ENCODE measurements at regions not wholly inside any gene's neighbourhood (a gene's known extent, or its start where the extent isn't known, plus 50 kb on each side); places are given as distances from the start of the nearest gene placed in this dataset.
"Not testable (repeated sequence)": the region's sequence is repeated elsewhere in the genome, so short reads cannot be mapped to it uniquely, and the experiment has no call there.

DNA sequence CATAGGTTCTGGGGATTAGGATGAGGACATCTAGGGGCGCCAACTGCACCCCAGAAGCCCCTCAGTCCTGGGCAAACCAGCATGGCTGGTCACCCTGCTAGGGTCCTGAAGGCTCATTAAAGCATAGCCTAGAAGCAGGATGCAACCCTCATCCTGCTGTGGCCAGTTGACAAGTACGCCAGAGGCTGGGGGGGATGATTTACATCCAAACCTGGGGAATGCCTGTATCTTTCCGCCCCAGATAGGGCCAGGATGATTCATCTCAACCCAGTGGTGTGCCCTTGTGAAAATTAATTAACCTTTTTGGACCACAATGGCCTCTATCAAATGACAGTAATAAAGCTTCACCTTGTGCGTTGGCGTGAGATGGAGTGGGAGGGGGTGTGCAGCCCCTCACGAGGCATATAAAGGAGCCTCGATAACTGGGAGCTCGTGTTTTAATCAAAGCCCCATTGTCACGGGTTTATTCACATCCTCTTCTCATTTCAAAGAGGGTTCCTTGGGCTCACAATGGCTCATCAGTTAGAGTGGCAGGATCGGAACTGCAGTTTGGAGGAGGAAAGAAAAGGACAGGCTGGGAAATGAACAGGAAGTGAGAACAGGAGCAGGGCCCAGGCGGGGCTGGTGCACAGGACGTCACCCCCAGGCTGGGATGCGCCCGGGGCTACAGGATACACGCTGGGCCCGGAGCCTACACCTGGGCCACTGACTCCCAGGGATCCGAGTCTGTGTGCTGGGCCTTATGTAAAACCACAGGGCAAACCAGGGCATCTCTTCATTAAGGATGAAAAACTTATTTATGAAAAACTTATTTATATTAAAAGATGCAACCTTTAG is 121.8 kb upstream of the PHACTR3 start:
- 63% methylated on average over 9 of the region's 17 CpGs for WGBS (ENCODE audit: insufficient coverage)
- DNase-seq (ENCODE audit: low read depth in 4 of 6, low spot score in 6 of 6) = peak in 1 of 6 donors; percentile 39
- no peaks in the 10 kb centered on the region for H3K4me1 ChIP-seq (ENCODE audit: control insufficient read depth, insufficient read depth, low read length)

DNA sequence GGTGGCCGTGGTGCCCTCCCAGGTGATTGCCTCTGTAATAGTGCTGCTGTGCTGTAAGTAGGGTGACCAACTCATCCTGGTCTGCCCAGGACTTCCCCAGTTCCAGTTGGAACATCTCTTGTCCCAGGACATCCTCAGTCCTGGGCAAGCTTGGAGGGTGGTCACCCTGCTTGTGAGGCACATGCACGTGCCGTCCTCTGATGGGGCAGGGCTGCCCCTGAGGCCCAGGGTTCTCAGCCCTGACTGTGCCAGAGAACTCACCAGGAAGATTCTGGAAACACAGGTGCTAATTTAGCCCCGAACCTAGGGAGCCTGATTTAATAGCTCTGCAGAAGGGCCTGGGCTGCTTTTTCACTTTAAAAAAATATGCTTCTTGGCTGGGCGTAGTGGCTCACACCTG is 120.9 kb upstream of the PHACTR3 start:
- Histone ChIP-seq H3K27ac (ENCODE audit: low read depth, low read length) (no peak overlapping the region), H3K9me3 (ENCODE audit: control insufficient read depth, insufficient read depth, low read length) (no peaks in the 10 kb centered on the region), H3K27me3 (ENCODE audit: control insufficient read depth, insufficient read depth, low read length) (no peaks in the 10 kb centered on the region), H3K36me3 (ENCODE audit: control insufficient read depth, insufficient read depth, low read length) (no peaks in the 10 kb centered on the region), H3K4me1 (ENCODE audit: control insufficient read depth, insufficient read depth, low read length) (no peaks in the 10 kb centered on the region), H3K4me3 (ENCODE audit: low read depth, low read length) (no peak overlapping the region)
- WGBS (ENCODE audit: insufficient coverage) = 96% methylated on average over 5 of the region's 5 CpGs
- DNase-seq (ENCODE audit: low read depth in 4 of 6, low spot score in 6 of 6) = no peak

More for the DNA sequence above, 121.8 kb upstream of the PHACTR3 start:
- no peaks in the 10 kb centered on the region for H3K27me3 ChIP-seq (ENCODE audit: control insufficient read depth, insufficient read depth, low read length)
- no peaks in the 10 kb centered on the region for H3K9me3 ChIP-seq (ENCODE audit: control insufficient read depth, insufficient read depth, low read length)
- no peaks in the 10 kb centered on the region for H3K36me3 ChIP-seq (ENCODE audit: control insufficient read depth, insufficient read depth, low read length)
- H3K4me3 ChIP-seq (ENCODE audit: low read depth, low read length) = no peak overlapping the region
- no peak overlapping the region for H3K27ac ChIP-seq (ENCODE audit: low read depth, low read length)

DNA sequence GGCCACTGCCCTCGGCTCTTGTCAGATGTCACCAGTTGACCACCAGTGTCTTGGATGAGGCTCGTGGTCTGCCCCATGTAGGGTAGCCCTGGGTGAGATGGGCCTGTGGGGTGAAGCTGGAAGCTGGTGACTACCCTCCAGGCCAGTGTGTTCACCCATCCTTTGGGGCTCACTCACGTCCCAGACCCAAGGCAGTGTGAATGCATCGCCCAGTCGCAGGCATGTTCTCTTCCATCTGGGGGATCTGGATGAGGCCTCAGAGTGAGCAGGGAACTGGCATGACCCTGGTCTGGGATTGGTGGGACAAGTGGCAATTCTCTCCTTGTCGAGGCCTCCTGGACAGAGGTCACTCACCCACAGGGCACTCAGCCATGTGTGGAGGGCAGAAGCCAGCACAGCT is 120.1 kb upstream of the PHACTR3 start:
- Histone ChIP-seq H3K27ac (ENCODE audit: low read depth, low read length) (no peak overlapping the region), H3K4me1 (ENCODE audit: control insufficient read depth, insufficient read depth, low read length) (no peaks in the 10 kb centered on the region), H3K4me3 (ENCODE audit: low read depth, low read length) (no peak overlapping the region), H3K9me3 (ENCODE audit: control insufficient read depth, insufficient read depth, low read length) (no peaks in the 10 kb centered on the region), H3K36me3 (ENCODE audit: control insufficient read depth, insufficient read depth, low read length) (no peaks in the 10 kb centered on the region), H3K27me3 (ENCODE audit: control insufficient read depth, insufficient read depth, low read length) (no peaks in the 10 kb centered on the region)
- 78% methylated on average over 6 of the region's 6 CpGs for WGBS (ENCODE audit: insufficient coverage)
- no peak for DNase-seq (ENCODE audit: low read depth in 4 of 6, low spot score in 6 of 6)

DNA sequence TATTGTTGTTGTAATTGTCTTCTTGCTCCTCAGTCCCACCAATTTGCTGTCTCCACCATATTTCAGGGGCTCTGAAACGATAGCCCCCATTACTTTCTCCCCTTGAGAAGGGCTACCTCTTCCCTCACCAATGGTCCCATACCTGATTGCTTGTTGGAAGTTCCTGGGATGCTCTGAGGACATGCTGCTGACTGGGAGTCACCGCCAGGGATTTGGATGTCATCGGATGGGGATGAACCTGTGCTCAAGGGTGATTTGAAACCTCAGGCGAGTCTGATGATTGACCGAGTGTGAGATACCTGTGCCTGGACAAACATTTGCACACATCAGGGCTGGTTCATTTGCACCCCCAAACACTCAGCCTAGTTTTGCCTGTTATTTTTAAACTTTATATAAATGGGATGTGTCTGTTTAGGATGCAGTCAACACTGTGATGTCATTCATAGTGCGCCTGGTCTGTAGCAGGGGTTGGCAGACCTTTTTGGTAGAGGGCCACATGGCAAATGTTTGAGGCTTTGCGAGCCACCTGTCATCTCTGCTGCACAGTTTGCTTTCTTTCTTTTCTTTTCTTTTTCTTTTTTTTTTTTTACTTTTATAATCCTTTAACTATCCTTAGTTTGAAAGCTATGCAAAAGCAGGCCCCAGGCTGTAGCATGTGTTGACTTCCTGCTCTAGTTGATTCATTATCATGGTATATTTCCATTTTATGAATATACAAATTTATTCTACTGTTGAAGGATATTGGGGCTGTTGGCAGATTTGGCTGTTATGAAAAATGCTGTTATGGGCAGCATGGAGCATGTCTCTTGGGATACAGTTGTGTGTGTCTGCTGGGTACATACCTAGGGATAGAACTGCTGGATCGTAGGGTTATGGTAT is 118.5 kb upstream of the PHACTR3 start:
- DNase-seq (ENCODE audit: low read depth in 4 of 6, low spot score in 6 of 6) = peak in 1 of 6 donors; percentile 63
- WGBS (ENCODE audit: insufficient coverage) = 98% methylated on average over 6 of the region's 8 CpGs
- no peaks in the 10 kb centered on the region for H3K27me3 ChIP-seq (ENCODE audit: control insufficient read depth, insufficient read depth, low read length)
- no peaks in the 10 kb centered on the region for H3K36me3 ChIP-seq (ENCODE audit: control insufficient read depth, insufficient read depth, low read length)
- no peak overlapping the region for H3K4me3 ChIP-seq (ENCODE audit: low read depth, low read length)
- no peaks in the 10 kb centered on the region for H3K9me3 ChIP-seq (ENCODE audit: control insufficient read depth, insufficient read depth, low read length)
- no peaks in the 10 kb centered on the region for H3K4me1 ChIP-seq (ENCODE audit: control insufficient read depth, insufficient read depth, low read length)
- H3K27ac ChIP-seq (ENCODE audit: low read depth, low read length) = no peak overlapping the region

DNA sequence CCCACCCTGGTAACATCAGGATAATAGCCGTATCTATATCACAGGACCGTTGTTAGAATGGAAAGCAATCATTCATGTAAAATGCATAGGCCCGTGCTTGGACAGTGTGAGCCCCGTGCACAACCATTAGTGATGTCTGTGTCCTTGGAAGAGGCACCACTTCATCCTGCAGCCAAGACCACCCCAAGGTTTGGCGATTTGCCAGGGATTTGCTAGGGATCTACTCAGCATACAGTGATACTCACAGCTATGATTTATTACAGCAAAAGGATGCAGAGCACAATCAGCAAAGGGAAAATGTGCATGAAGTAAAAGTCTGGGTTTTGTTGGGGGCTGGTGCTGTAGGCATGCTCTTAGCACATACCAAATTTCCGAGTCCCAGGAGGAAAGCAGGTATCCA is 115.9 kb upstream of the PHACTR3 start:
- WGBS (ENCODE audit: insufficient coverage) = 80% methylated on average over 1 of the region's 6 CpGs
- H3K27me3 ChIP-seq (ENCODE audit: control insufficient read depth, insufficient read depth, low read length); H3K36me3 ChIP-seq (ENCODE audit: control insufficient read depth, insufficient read depth, low read length); H3K4me1 ChIP-seq (ENCODE audit: control insufficient read depth, insufficient read depth, low read length); H3K4me3 ChIP-seq (ENCODE audit: low read depth, low read length); H3K9me3 ChIP-seq (ENCODE audit: control insufficient read depth, insufficient read depth, low read length); H3K27ac ChIP-seq (ENCODE audit: low read depth, low read length): not testable (repeated sequence)
- peak in 2 of 6 donors; percentile 46 to 58 for DNase-seq (ENCODE audit: low read depth in 4 of 6, low spot score in 6 of 6)

DNA sequence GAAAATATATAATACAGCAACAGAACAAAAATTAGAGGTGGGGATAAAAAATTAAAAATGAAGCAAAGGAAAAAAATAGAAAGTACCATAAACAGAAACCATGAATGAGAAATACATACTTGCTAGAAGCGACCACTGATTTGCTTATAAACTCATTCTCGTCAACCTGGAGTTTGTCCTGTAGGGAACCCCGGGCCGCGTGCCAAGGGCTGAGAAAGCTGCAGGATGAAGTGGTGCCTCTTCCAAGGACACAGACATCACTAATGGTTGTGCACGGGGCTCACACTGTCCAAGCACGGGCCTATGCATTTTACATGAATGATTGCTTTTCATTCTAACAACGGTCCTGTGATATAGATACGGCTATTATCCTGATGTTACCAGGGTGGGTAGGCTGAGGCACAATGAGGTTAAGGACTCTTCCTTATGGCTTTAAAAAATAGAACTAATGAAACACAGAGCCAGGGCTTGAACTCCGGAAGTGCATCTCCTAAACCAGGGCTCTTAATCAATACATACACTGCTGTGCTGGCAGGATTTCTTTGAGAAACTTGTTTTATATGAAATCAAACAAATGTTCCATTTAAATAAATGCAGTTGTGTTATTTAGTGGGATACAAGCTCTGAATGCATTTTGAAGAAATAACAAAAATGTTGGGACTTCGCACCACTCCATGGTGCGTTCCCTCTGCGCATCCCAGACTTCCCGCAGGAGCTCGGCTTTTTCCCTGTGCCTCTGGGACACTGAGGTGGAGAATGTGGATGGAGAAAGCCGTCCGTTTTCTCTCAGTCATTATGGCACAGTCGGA is 113.9 kb upstream of the PHACTR3 start:
- DNase-seq (ENCODE audit: low read depth in 4 of 6, low spot score in 6 of 6); H3K27me3 ChIP-seq (ENCODE audit: control insufficient read depth, insufficient read depth, low read length); H3K4me1 ChIP-seq (ENCODE audit: control insufficient read depth, insufficient read depth, low read length); H3K4me3 ChIP-seq (ENCODE audit: low read depth, low read length); H3K27ac ChIP-seq (ENCODE audit: low read depth, low read length); H3K36me3 ChIP-seq (ENCODE audit: control insufficient read depth, insufficient read depth, low read length); H3K9me3 ChIP-seq (ENCODE audit: control insufficient read depth, insufficient read depth, low read length): not testable (repeated sequence)
- 100% methylated on average over 5 of the region's 18 CpGs for WGBS (ENCODE audit: insufficient coverage)

DNA sequence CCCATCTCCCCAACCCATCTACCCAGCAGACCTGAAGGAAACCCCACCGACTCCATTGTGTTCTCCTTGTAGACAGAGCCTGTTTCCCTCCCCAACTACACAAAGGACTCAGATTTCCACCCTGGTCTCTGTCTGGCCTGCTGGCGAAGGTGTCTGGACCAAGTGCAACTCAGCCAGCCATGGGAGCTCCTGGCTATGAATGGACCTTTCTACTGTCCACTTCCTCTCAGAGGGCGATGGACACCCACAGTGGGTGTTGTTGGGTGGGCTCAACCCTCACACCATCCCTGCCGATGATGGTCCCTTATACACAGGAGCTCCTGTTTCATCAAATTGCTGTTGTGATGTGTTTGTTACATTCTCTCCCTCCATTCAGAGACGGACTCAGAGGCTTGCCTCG is 112.5 kb upstream of the PHACTR3 start:
- Histone ChIP-seq H3K27ac (ENCODE audit: low read depth, low read length) (no peak overlapping the region), H3K27me3 (ENCODE audit: control insufficient read depth, insufficient read depth, low read length) (no peaks in the 10 kb centered on the region), H3K4me1 (ENCODE audit: control insufficient read depth, insufficient read depth, low read length) (peaks cover 4% of the 10 kb centered on the region), H3K4me3 (ENCODE audit: low read depth, low read length) (no peak overlapping the region), H3K9me3 (ENCODE audit: control insufficient read depth, insufficient read depth, low read length) (no peaks in the 10 kb centered on the region), H3K36me3 (ENCODE audit: control insufficient read depth, insufficient read depth, low read length) (no peaks in the 10 kb centered on the region)
- DNase-seq (ENCODE audit: low read depth in 4 of 6, low spot score in 6 of 6) = no peak
- WGBS (ENCODE audit: insufficient coverage) = 100% methylated on average over 1 of the region's 6 CpGs

DNA sequence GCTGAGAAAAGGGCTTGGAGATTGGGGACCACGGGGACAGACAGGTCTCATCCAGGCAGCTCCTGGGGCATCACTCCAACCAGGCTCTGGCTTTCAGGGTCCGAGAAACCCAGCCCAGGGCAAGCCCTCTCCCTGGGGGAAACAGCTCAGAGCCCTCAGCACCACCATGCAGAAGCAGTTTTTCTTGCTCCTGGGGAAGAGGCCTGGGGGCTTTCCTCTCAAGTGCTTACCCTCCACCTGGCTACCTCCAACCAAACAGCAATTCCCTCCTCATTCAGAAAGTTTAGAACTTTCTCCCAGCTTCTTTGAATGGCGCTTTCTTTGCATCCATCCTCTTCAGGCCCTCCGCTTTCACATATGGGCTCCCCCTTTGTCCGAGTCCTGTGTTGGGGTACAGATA is 110.4 kb upstream of the PHACTR3 start:
- Histone ChIP-seq H3K27ac (ENCODE audit: low read depth, low read length) (no peak overlapping the region), H3K36me3 (ENCODE audit: control insufficient read depth, insufficient read depth, low read length) (no peaks in the 10 kb centered on the region), H3K9me3 (ENCODE audit: control insufficient read depth, insufficient read depth, low read length) (no peaks in the 10 kb centered on the region), H3K4me1 (ENCODE audit: control insufficient read depth, insufficient read depth, low read length) (peaks cover 4% of the 10 kb centered on the region), H3K27me3 (ENCODE audit: control insufficient read depth, insufficient read depth, low read length) (no peaks in the 10 kb centered on the region), H3K4me3 (ENCODE audit: low read depth, low read length) (no peak overlapping the region)
- no peak for DNase-seq (ENCODE audit: low read depth in 4 of 6, low spot score in 6 of 6)
- WGBS (ENCODE audit: insufficient coverage) = 89% methylated on average over 5 of the region's 5 CpGs

DNA sequence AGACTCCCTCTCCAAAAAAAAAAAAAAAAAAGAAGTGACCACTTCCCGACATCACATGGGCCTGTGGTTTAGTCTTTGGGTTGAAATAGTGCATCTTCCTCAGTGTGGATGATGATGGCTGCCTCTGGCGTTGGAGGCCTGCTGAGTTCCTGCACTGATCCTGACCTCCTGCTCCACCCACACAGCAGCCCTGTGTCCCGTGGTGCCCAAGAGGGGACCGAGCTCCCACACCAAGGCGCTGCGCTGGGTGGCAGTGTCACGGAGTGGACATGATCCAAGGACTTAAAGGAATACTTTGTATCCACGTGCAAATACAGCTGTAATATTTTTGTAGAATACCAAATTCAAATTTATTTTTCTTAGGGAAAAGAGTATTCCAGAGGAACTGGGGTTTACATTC is 109.2 kb upstream of the PHACTR3 start:
- no peaks in the 10 kb centered on the region for H3K9me3 ChIP-seq (ENCODE audit: control insufficient read depth, insufficient read depth, low read length)
- no peaks in the 10 kb centered on the region for H3K27me3 ChIP-seq (ENCODE audit: control insufficient read depth, insufficient read depth, low read length)
- no peak overlapping the region for H3K4me3 ChIP-seq (ENCODE audit: low read depth, low read length)
- WGBS (ENCODE audit: insufficient coverage) = 53% methylated on average over 3 of the region's 8 CpGs
- no peak overlapping the region for H3K27ac ChIP-seq (ENCODE audit: low read depth, low read length)
- H3K36me3 ChIP-seq (ENCODE audit: control insufficient read depth, insufficient read depth, low read length) = no peaks in the 10 kb centered on the region
- peaks cover 4% of the 10 kb centered on the region for H3K4me1 ChIP-seq (ENCODE audit: control insufficient read depth, insufficient read depth, low read length)
- DNase-seq (ENCODE audit: low read depth in 4 of 6, low spot score in 6 of 6) = no peak

All from spinal cord (tissue), 9 donors.